ENCODE measurements at regions not wholly inside any gene's neighbourhood (a gene's known extent, or its start where the extent isn't known, plus 50 kb on each side); places are given as distances from the start of the nearest gene placed in this dataset.

GRCh38 chr9:18061856-18062255 is 412.1 kb upstream of the ADAMTSL1 start:
- TF ChIP-seq EZH2 (optimal IDR thresholded peaks at IDR 0.05; ENCODE audit: low read depth, low read length) (no peak), EZH2phosphoT487 (IDR thresholded peaks at IDR 0.05; ENCODE audit: low read length) (no peak)

Measured in MM.1S (cell line).